IMR-90 (cell line): ENCODE measurements at regions not wholly inside any gene's neighbourhood (a gene's known extent, or its start where the extent isn't known, plus 50 kb on each side); places are given as distances from the start of the nearest gene placed in this dataset.

Experiments
- ATAC-seq: fragments of 200-7000 bp; cut with Tn5 transposase; 2 replicates; pipeline ENCODE4 v1.9.1; 2020; ENCODE audit warnings: low read depth, mild to moderate bottlenecking, moderate library complexity
- BruUV-seq: library from RNA; stranded (reverse); fragments of 400-500 nt; replicated peaks from 2 replicates; lab custom pipeline; 2021; lab: Mats Ljungman, UMichigan
- CTCF ChIA-PET: fragments of 300-600 bp; formaldehyde crosslinking; extraction: SDS; loops from one replicate; lab custom pipeline; 2021; ENCODE audit warnings: antibody characterized with exemption; lab: Yijun Ruan, JAX
- POLR2A ChIA-PET: fragments of 300-600 bp; sonication (Branson Sonifier 250); formaldehyde crosslinking; loops from one replicate; lab custom pipeline; 2022; ENCODE audit warnings: antibody characterized with exemption; ENCODE audit not compliant: unreplicated experiment; lab: Charles Lee
- DNase-seq: peaks from one replicate; pipeline ENCODE4 v3.0.0; 2013
- H2AFZ ChIP-seq: replicated peaks from 2 replicates; pipeline ENCODE3; 2013; ENCODE audit warnings: low read length, mild to moderate bottlenecking; ENCODE audit not compliant: poor library complexity
- H2AK5ac ChIP-seq: 2 replicates; pipeline ENCODE4 v1.6.1; 2013; ENCODE audit warnings: low read depth, low read length, inconsistent platforms
- H2AK9ac ChIP-seq: replicated peaks from 2 replicates; pipeline ENCODE3; 2013; ENCODE audit warnings: mild to moderate bottlenecking, low read depth, low read length, moderate library complexity; ENCODE audit not compliant: poor library complexity
- H2BK120ac ChIP-seq: 2 replicates; pipeline ENCODE4 v1.6.1; 2013; ENCODE audit warnings: low read depth, low read length, inconsistent platforms
- H2BK15ac ChIP-seq: 3 replicates; pipeline ENCODE4 v1.6.1; 2013; ENCODE audit warnings: low read depth, low read length, inconsistent platforms
- H2BK20ac ChIP-seq: 2 replicates; pipeline ENCODE4 v1.6.1; 2013; ENCODE audit warnings: low read depth, mild to moderate bottlenecking, inconsistent platforms, low read length, moderate library complexity
- H2BK5ac ChIP-seq: 2 replicates; pipeline ENCODE4 v1.6.1; 2013; ENCODE audit warnings: mild to moderate bottlenecking, low read depth, low read length, inconsistent platforms; ENCODE audit not compliant: poor library complexity, severe bottlenecking
- H3K14ac ChIP-seq: replicated peaks from 2 replicates; pipeline ENCODE4 v1.6.1; 2013; ENCODE audit warnings: low read depth, low read length, inconsistent platforms
- H3K18ac ChIP-seq: 2 replicates; pipeline ENCODE4 v1.6.1; 2013; ENCODE audit warnings: low read depth, low read length, control low read depth
- H3K23ac ChIP-seq: 2 replicates; pipeline ENCODE4 v1.6.1; 2013; ENCODE audit warnings: low read depth, low read length, inconsistent platforms
- H3K27ac ChIP-seq: 2 replicates; pipeline ENCODE4 v1.5.1; 2013; ENCODE audit warnings: mild to moderate bottlenecking, control low read depth, low read length; ENCODE audit not compliant: insufficient read depth
- H3K27me3 ChIP-seq: 2 replicates; pipeline ENCODE4 v1.6.1; 2013; ENCODE audit warnings: low read length; ENCODE audit not compliant: control insufficient read depth, insufficient read depth
- H3K36me3 ChIP-seq: 2 replicates; pipeline ENCODE4 v1.6.1; 2013; ENCODE audit warnings: low read length, mixed read lengths; ENCODE audit not compliant: control insufficient read depth, insufficient read depth
- H3K4ac ChIP-seq: 2 replicates; pipeline ENCODE4 v1.6.1; 2013; ENCODE audit warnings: low read depth, low read length, inconsistent platforms
- H3K4me1 ChIP-seq: 2 replicates; pipeline ENCODE4 v1.6.1; 2013; ENCODE audit warnings: low read length, mixed read lengths; ENCODE audit not compliant: control insufficient read depth, insufficient read depth
- H3K4me2 ChIP-seq: 2 replicates; pipeline ENCODE4 v1.6.1; 2013; ENCODE audit warnings: low read depth, mild to moderate bottlenecking, control low read depth, low read length, moderate library complexity
- H3K4me3 ChIP-seq: 2 replicates; pipeline ENCODE4 v1.5.1; 2013; ENCODE audit warnings: low read depth, mild to moderate bottlenecking, control low read depth, low read length, moderate library complexity; ENCODE audit not compliant: insufficient read depth
- H3K56ac ChIP-seq: 2 replicates; pipeline ENCODE4 v1.6.1; 2013; ENCODE audit warnings: low read length, inconsistent platforms; ENCODE audit not compliant: insufficient read depth; ENCODE audit errors: extremely low read depth
- H3K79me1 ChIP-seq, 2 experiments: 2 replicates each; pipeline ENCODE4 v1.6.1; 2013; ENCODE audit warnings: low read length in 2 of 2, inconsistent platforms in 1 of 2, low read depth in 1 of 2
- H3K9ac ChIP-seq: 2 replicates; pipeline ENCODE4 v1.6.1; 2013; ENCODE audit warnings: low read depth, low read length, control low read depth
- H3K9me1 ChIP-seq: 2 replicates; pipeline ENCODE4 v1.6.1; 2013; ENCODE audit warnings: low read length, inconsistent platforms; ENCODE audit not compliant: insufficient read depth
- H3K9me3 ChIP-seq: 2 replicates; pipeline ENCODE4 v1.6.1; 2013; ENCODE audit warnings: low read length; ENCODE audit not compliant: control insufficient read depth, insufficient read depth
- H4K20me1 ChIP-seq: 2 replicates; pipeline ENCODE4 v1.6.1; 2013; ENCODE audit warnings: low read length, inconsistent platforms; ENCODE audit not compliant: insufficient read depth
- H4K5ac ChIP-seq: 2 replicates; pipeline ENCODE4 v1.6.1; 2013; ENCODE audit warnings: mild to moderate bottlenecking, low read depth, low read length, control low read depth
- H4K8ac ChIP-seq, 2 experiments: 2 replicates each; pipeline ENCODE4 v1.6.1; 2013; ENCODE audit warnings: low read depth in 2 of 2, low read length in 2 of 2, control low read depth in 1 of 2, inconsistent platforms in 1 of 2
- H4K91ac ChIP-seq: 2 replicates; pipeline ENCODE4 v1.6.1; 2013; ENCODE audit warnings: low read depth, low read length, inconsistent platforms; ENCODE audit not compliant: insufficient read depth
- CHD1 ChIP-seq: IDR thresholded peaks from 2 replicates; pipeline ENCODE4 v1.6.1; 2012; ENCODE audit warnings: low read depth, low read length, improper control_type of control experiment
- MAZ ChIP-seq: IDR thresholded peaks from 2 replicates; pipeline ENCODE4 v1.6.1; 2012; ENCODE audit warnings: low read depth, mild to moderate bottlenecking, low read length, improper control_type of control experiment, moderate library complexity, borderline replicate concordance
- MXI1 ChIP-seq: IDR thresholded peaks from 2 replicates; pipeline ENCODE4 v1.6.1; 2012; ENCODE audit warnings: low read depth, mild to moderate bottlenecking, low read length, moderate library complexity, borderline replicate concordance
- POLR2A ChIP-seq: IDR thresholded peaks from 2 replicates; pipeline ENCODE4 v1.6.1; 2012; ENCODE audit warnings: mild to moderate bottlenecking, low read depth, low read length
- RAD21 ChIP-seq: IDR thresholded peaks from 2 replicates; pipeline ENCODE4 v1.6.1; 2012; ENCODE audit warnings: low read length, improper control_type of control experiment
- RCOR1 ChIP-seq: IDR thresholded peaks from 2 replicates; pipeline ENCODE4 v1.6.1; 2012; ENCODE audit warnings: mild to moderate bottlenecking, low read length, improper control_type of control experiment; ENCODE audit not compliant: insufficient replicate concordance
- RFX5 ChIP-seq: IDR thresholded peaks from 2 replicates; pipeline ENCODE4 v1.8.0; 2012; ENCODE audit warnings: low read depth, mild to moderate bottlenecking, low read length, moderate library complexity
- WGBS, 2 experiments: methylation state at CpG; one replicate each; pipeline versions ENCODE4 v1.1.5 to v1.1.7; 2013; ENCODE audit warnings: missing lambda C conversion rate in 2 of 2; ENCODE audit not compliant: insufficient read length in 1 of 2; ENCODE audit errors: extremely low coverage in 2 of 2; 5-methylcytosine and 5-hydroxymethylcytosine counted together
- dilution Hi-C: fragments of 300-500 bp; cut with HindIII; formaldehyde crosslinking; loops from one replicate; pipeline ENCODE4 v1.14.3; 2018; ENCODE audit warnings: low sequenced_read_pairs; ENCODE audit not compliant: unreplicated experiment
- in situ Hi-C: fragments of 300-500 bp; cut with MboI; formaldehyde crosslinking; loops from 3 replicates; pipeline ENCODE4 v1.14.3; 2019; ENCODE audit warnings: low sequenced_read_pairs, inconsistent platforms, mixed read lengths
- intact Hi-C: fragments of 100-400 bp; cut with micrococcal nuclease; formaldehyde crosslinking; loops from 2 replicates; pipeline ENCODE4 v1.10.0; 2022

DNA sequence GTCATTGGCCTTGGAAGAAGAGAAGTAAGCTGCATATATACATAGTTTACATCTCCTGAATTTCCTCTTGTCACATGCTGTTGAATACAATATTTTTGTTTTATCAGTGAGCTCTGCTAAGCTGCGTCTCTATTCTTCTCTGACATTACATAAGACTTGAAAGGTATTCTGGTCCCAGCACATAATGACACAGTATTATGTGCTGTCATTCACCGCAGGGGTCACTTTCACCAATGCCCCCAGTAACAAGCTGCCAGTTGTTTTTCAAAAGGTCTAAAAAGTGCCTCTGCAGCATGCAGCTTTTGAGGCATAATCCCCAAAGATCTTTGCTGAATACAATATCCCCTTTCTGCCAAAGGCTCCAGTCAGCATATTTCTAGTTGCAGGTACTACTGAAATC, 349.0 kb upstream of the FAM174A start:
- Histone ChIP-seq H3K18ac (no peak overlapping the region), H3K4ac (no peak overlapping the region), H3K36me3 (no peaks in the 10 kb centered on the region), H2AK9ac (no peak overlapping the region), H4K8ac (no peak overlapping the region), H3K4me3 (no peak overlapping the region), H4K91ac (no peak overlapping the region), H3K9ac (no peak overlapping the region), H3K9me1 (no peaks in the 10 kb centered on the region), H2BK120ac (no peak overlapping the region), H2BK5ac (no peak overlapping the region), H2AK5ac (no peak overlapping the region), H3K27ac (no peak overlapping the region), H3K14ac (no peak overlapping the region), H3K27me3 (no peaks in the 10 kb centered on the region), H3K4me2 (no peak overlapping the region), H3K4me1 (no peaks in the 10 kb centered on the region), H3K79me1 (no peaks in the 10 kb centered on the region), H3K56ac (no peak overlapping the region), H3K23ac (no peak overlapping the region), H2BK15ac (no peak overlapping the region), H4K20me1 (no peaks in the 10 kb centered on the region), H4K5ac (no peak overlapping the region), H2AFZ (no peak overlapping the region), H3K9me3 (0 out of 2 replicates have a peak, but pooled peaks cover 4% of the 10 kb centered on the region), H2BK20ac (no peak overlapping the region)
- no peak for DNase-seq
- WGBS, 2 experiments: 50% methylated on average over 1 of the region's 2 CpGs; no CpG with 5 or more reads in 1 of the 2 experiments
- ChIA-PET POLR2A (no interaction called here), CTCF (no interaction called here)
- in situ Hi-C loops: no loop called here
- dilution Hi-C loops: no loop called here
- ATAC-seq: no peak
- no TSS peak for BruUV-seq
- no peak for TF ChIP-seq RAD21
- no peak for TF ChIP-seq CHD1
- no peak for TF ChIP-seq RFX5
- TF ChIP-seq POLR2A: no peak
- TF ChIP-seq RCOR1: no peak
- TF ChIP-seq MXI1: no peak
- no peak for TF ChIP-seq MAZ
- intact Hi-C loops: no loop called here
